PC-3 (cell line): ENCODE measurements at regions not wholly inside any gene's neighbourhood (a gene's known extent, or its start where the extent isn't known, plus 50 kb on each side); places are given as distances from the start of the nearest gene placed in this dataset.

ENCODE experiments used
- ATAC-seq: fragments of 200-7000 bp; cut with Tn5 transposase; 2 replicates; pipeline ENCODE4 v1.9.1; 2020; ENCODE audit warnings: mild to moderate bottlenecking, moderate library complexity
- BruUV-seq: library from RNA; stranded (reverse); fragments of 400-500 nt; replicated peaks from 2 replicates; lab custom pipeline; 2021; lab: Mats Ljungman, UMichigan
- CTCF ChIA-PET: fragments of 300-600 bp; sonication (Branson Sonifier 250); formaldehyde crosslinking; loops from one replicate; lab custom pipeline; 2022; ENCODE audit warnings: antibody characterized with exemption; lab: Charles Lee
- POLR2A ChIA-PET: fragments of 300-600 bp; sonication (Branson Sonifier 250); formaldehyde crosslinking; loops from one replicate; lab custom pipeline; 2022; ENCODE audit warnings: antibody characterized with exemption; ENCODE audit not compliant: unreplicated experiment; lab: Charles Lee
- DNase-seq: peaks from one replicate; pipeline ENCODE4 v3.0.0-alpha.2; 2015
- H2AFZ ChIP-seq: fragments of 300-600 bp; sonication (generic); 2 replicates; pipeline ENCODE4 v1.6.0; 2016; ENCODE audit warnings: antibody characterized with exemption, low read length
- H3F3A ChIP-seq: fragments of 300-600 bp; sonication (generic); one replicate; pipeline ENCODE4 v1.6.0; 2017; ENCODE audit warnings: antibody characterized with exemption, low read length, control low read depth, mild to moderate bottlenecking; ENCODE audit not compliant: unreplicated experiment
- H3K27ac ChIP-seq: fragments of 300-600 bp; sonication (generic); 2 replicates; pipeline ENCODE4 v1.5.1; 2016; ENCODE audit warnings: mild to moderate bottlenecking, low read length
- H3K27me3 ChIP-seq: fragments of 300-600 bp; sonication (generic); 2 replicates; pipeline ENCODE4 v1.6.1; 2016; ENCODE audit warnings: low read length, mixed read lengths
- H3K36me3 ChIP-seq: fragments of 300-600 bp; sonication (generic); 2 replicates; pipeline ENCODE4 v1.6.1; 2016; ENCODE audit warnings: low read depth, mixed run types, low read length, mixed read lengths
- H3K4me1 ChIP-seq: fragments of 300-600 bp; sonication (generic); 2 replicates; pipeline ENCODE4 v1.5.1; 2016; ENCODE audit warnings: low read length; ENCODE audit not compliant: insufficient read depth
- H3K4me2 ChIP-seq: fragments of 300-600 bp; sonication (generic); 2 replicates; pipeline ENCODE4 v1.6.0; 2016; ENCODE audit warnings: low read length
- H3K4me3 ChIP-seq: fragments of 300-600 bp; sonication (generic); 2 replicates; pipeline ENCODE4 v1.5.1; 2016; ENCODE audit warnings: mild to moderate bottlenecking, low read length, mixed read lengths
- H3K79me2 ChIP-seq: fragments of 300-600 bp; sonication (generic); 2 replicates; pipeline ENCODE4 v1.6.1; 2017; ENCODE audit warnings: low read length, mixed read lengths
- H3K9ac ChIP-seq: fragments of 300-600 bp; sonication (generic); 2 replicates; pipeline ENCODE4 v1.6.0; 2016; ENCODE audit warnings: mild to moderate bottlenecking, low read length
- H3K9me2 ChIP-seq: fragments of 300-600 bp; sonication (generic); replicated peaks from 2 replicates; pipeline ENCODE4 v1.6.1; 2016; ENCODE audit warnings: mixed run types, low read length, mixed read lengths
- H3K9me3 ChIP-seq: fragments of 300-600 bp; sonication (generic); 2 replicates; pipeline ENCODE4 v1.6.1; 2016; ENCODE audit warnings: low read length, mixed read lengths
- H4K20me1 ChIP-seq: fragments of 300-600 bp; sonication (generic); 2 replicates; pipeline ENCODE4 v1.6.1; 2016; ENCODE audit warnings: low read length, mixed read lengths
- CTCF ChIP-seq: fragments of 300-600 bp; sonication (generic); conservative IDR thresholded peaks from 2 replicates; pipeline ENCODE4 v1.5.1; 2017; ENCODE audit warnings: antibody characterized with exemption, low read depth, mild to moderate bottlenecking, low read length
- EZH2 ChIP-seq: fragments of 300-600 bp; sonication (generic); IDR thresholded peaks from one replicate; pipeline ENCODE4 v1.6.1; 2017; ENCODE audit warnings: antibody characterized with exemption, mild to moderate bottlenecking, low read length; ENCODE audit not compliant: unreplicated experiment
- EZH2phosphoT487 ChIP-seq: fragments of 300-600 bp; sonication (generic); IDR thresholded peaks from 2 replicates; pipeline ENCODE4 v1.6.1; 2018; ENCODE audit warnings: mild to moderate bottlenecking, antibody characterized with exemption, low read length, borderline replicate concordance
- intact Hi-C: fragments of 100-400 bp; cut with micrococcal nuclease; formaldehyde crosslinking; loops from 2 replicates; pipeline ENCODE4 v1.9.0; 2023

- POLR2A ChIA-PET: no interaction called here
- Histone ChIP-seq H3K9me3 (no peaks in the 10 kb centered on the region), H3K9me2 (no peaks in the 10 kb centered on the region), H3K79me2 (no peaks in the 10 kb centered on the region), H3K27me3 (no peaks in the 10 kb centered on the region), H3K9ac (no peak overlapping the region), H2AFZ (no peak overlapping the region), H3K36me3 (no peaks in the 10 kb centered on the region), H3K4me3 (no peak overlapping the region), H3K27ac (no peak overlapping the region), H3F3A (no peaks in the 10 kb centered on the region), H3K4me1 (no peaks in the 10 kb centered on the region), H4K20me1 (no peaks in the 10 kb centered on the region), H3K4me2 (no peak overlapping the region)
- CTCF ChIA-PET: no interaction called here
- intact Hi-C loops: no loop called here
- no TSS peak for BruUV-seq
- DNase-seq: peak; percentile 18
- no peak for ATAC-seq
- no peak for TF ChIP-seq EZH2phosphoT487
- TF ChIP-seq CTCF: no peak
- no peak for TF ChIP-seq EZH2
Measured at GRCh38 chr12:94731733-94732360, 81.5 kb upstream of the TMCC3 start.

GRCh38 chr12:94730847-94731246, 80.5 kb upstream of the TMCC3 start:
- no peak for ATAC-seq
- CTCF ChIA-PET: no interaction called here

More at GRCh38 chr12:94730847-94731246, 80.5 kb upstream of the TMCC3 start:
- Histone ChIP-seq H3K9me2 (no peaks in the 10 kb centered on the region), H3K27me3 (no peaks in the 10 kb centered on the region), H3F3A (no peaks in the 10 kb centered on the region), H3K79me2 (no peaks in the 10 kb centered on the region), H3K27ac (no peak overlapping the region), H4K20me1 (no peaks in the 10 kb centered on the region), H3K9ac (no peak overlapping the region), H2AFZ (no peak overlapping the region), H3K4me1 (no peaks in the 10 kb centered on the region), H3K36me3 (no peaks in the 10 kb centered on the region), H3K4me3 (no peak overlapping the region), H3K9me3 (no peaks in the 10 kb centered on the region), H3K4me2 (no peak overlapping the region)
- no TSS peak for BruUV-seq
- intact Hi-C loops: no loop called here
- DNase-seq: no peak
- POLR2A ChIA-PET: no interaction called here
- TF ChIP-seq EZH2phosphoT487 (no peak), CTCF (no peak), EZH2 (no peak)
